Trophoblast cell (in vitro differentiated cells and primary cell): ENCODE measurements at regions not wholly inside any gene's neighbourhood (a gene's known extent, or its start where the extent isn't known, plus 50 kb on each side); places are given as distances from the start of the nearest gene placed in this dataset.

Source experiments
- DNase-seq, 2 donors: peaks; one replicate each; pipeline ENCODE4 v3.0.0-alpha.2; 2016
- H2AFZ ChIP-seq: 2 replicates; pipeline ENCODE4 v1.6.1; 2013; ENCODE audit warnings: low read length, moderate library complexity, mild to moderate bottlenecking; ENCODE audit not compliant: insufficient read depth, poor library complexity
- H2AK5ac ChIP-seq: 2 replicates; pipeline ENCODE4 v1.6.1; 2013; ENCODE audit warnings: mild to moderate bottlenecking, low read length
- H2BK120ac ChIP-seq: 2 replicates; pipeline ENCODE4 v1.6.1; 2013; ENCODE audit warnings: low read length, mild to moderate bottlenecking, moderate library complexity; ENCODE audit not compliant: insufficient read depth, poor library complexity
- H2BK12ac ChIP-seq: 2 replicates; pipeline ENCODE4 v1.6.1; 2013; ENCODE audit warnings: mild to moderate bottlenecking, low read length, moderate library complexity
- H2BK5ac ChIP-seq: 2 replicates; pipeline ENCODE4 v1.6.1; 2013; ENCODE audit warnings: low read length, low read depth, moderate library complexity, mild to moderate bottlenecking; ENCODE audit not compliant: poor library complexity
- H3K14ac ChIP-seq: 2 replicates; pipeline ENCODE4 v1.6.1; 2013; ENCODE audit warnings: mild to moderate bottlenecking, low read length
- H3K18ac ChIP-seq: 2 replicates; pipeline ENCODE4 v1.6.1; 2013; ENCODE audit warnings: mild to moderate bottlenecking, low read length
- H3K23ac ChIP-seq: 2 replicates; pipeline ENCODE4 v1.6.1; 2013; ENCODE audit warnings: low read length
- H3K27ac ChIP-seq: 2 replicates; pipeline ENCODE4 v1.5.1; 2013; ENCODE audit warnings: low read depth, mild to moderate bottlenecking, inconsistent platforms, low read length, moderate library complexity
- H3K27me3 ChIP-seq: 2 replicates; pipeline ENCODE4 v1.6.1; 2013; ENCODE audit warnings: inconsistent platforms, mild to moderate bottlenecking, low read length, moderate library complexity; ENCODE audit not compliant: insufficient read depth
- H3K36me3 ChIP-seq, 2 experiments: 1 replicate in 1 of 2; 2 replicates in 1 of 2; pipeline ENCODE4 v1.6.1; 2013; ENCODE audit warnings: low read length in 2 of 2, mild to moderate bottlenecking in 2 of 2, moderate library complexity in 1 of 2; ENCODE audit not compliant: insufficient read depth in 2 of 2, control insufficient read depth in 1 of 2
- H3K4ac ChIP-seq: 2 replicates; pipeline ENCODE4 v1.6.1; 2013; ENCODE audit warnings: low read depth, mild to moderate bottlenecking, low read length, moderate library complexity
- H3K4me1 ChIP-seq, 2 experiments: 1 replicate in 1 of 2; 2 replicates in 1 of 2; pipeline ENCODE4 v1.6.1; 2013; ENCODE audit warnings: low read length in 2 of 2, mild to moderate bottlenecking in 2 of 2, moderate library complexity in 1 of 2; ENCODE audit not compliant: insufficient read depth in 2 of 2, control insufficient read depth in 1 of 2
- H3K4me2 ChIP-seq: 2 replicates; pipeline ENCODE4 v1.6.1; 2013; ENCODE audit warnings: inconsistent platforms, mild to moderate bottlenecking, low read length, moderate library complexity
- H3K4me3 ChIP-seq: 2 replicates; pipeline ENCODE4 v1.5.1; 2013; ENCODE audit warnings: mild to moderate bottlenecking, low read depth, low read length, inconsistent platforms
- H3K79me1 ChIP-seq: one replicate; pipeline ENCODE4 v1.6.1; 2013; ENCODE audit warnings: low read length
- H3K79me2 ChIP-seq: 2 replicates; pipeline ENCODE4 v1.6.1; 2013; ENCODE audit warnings: low read length, mild to moderate bottlenecking; ENCODE audit not compliant: control insufficient read depth, insufficient read depth, poor library complexity
- H3K9ac ChIP-seq: 2 replicates; pipeline ENCODE4 v1.6.1; 2013; ENCODE audit warnings: mild to moderate bottlenecking, low read length
- H3K9me3 ChIP-seq: 2 replicates; pipeline ENCODE4 v1.6.1; 2013; ENCODE audit warnings: low read depth, mild to moderate bottlenecking, control low read depth, inconsistent platforms, low read length; ENCODE audit not compliant: insufficient read depth
- H4K12ac ChIP-seq: 2 replicates; pipeline ENCODE4 v1.6.1; 2013; ENCODE audit warnings: low read depth, mild to moderate bottlenecking, low read length, moderate library complexity
- H4K8ac ChIP-seq: 2 replicates; pipeline ENCODE4 v1.6.1; 2013; ENCODE audit warnings: low read depth, mild to moderate bottlenecking, low read length, moderate library complexity
- H4K91ac ChIP-seq: one replicate; pipeline ENCODE4 v1.6.1; 2013; ENCODE audit warnings: low read depth, mild to moderate bottlenecking, low read length, moderate library complexity
- WGBS: extraction: QIAGEN DNeasy Blood & Tissue Kit; methylation state at CpG from one replicate; pipeline ENCODE4 v1.1.7; 2013; ENCODE audit warnings: missing lambda C conversion rate; ENCODE audit not compliant: insufficient read length, insufficient coverage; ENCODE audit errors: extremely low coverage; 5-methylcytosine and 5-hydroxymethylcytosine counted together

GRCh38 chr3:150308481-150309256 is 99.4 kb upstream of the TSC22D2 start:
- Histone ChIP-seq H2BK120ac (no peak overlapping the region), H3K79me1 (peaks cover 3% of the 10 kb centered on the region), H4K8ac (peak overlapping the region; percentile 4), H3K9me3 (no peaks in the 10 kb centered on the region), H3K9ac (no peak overlapping the region), H2BK12ac (peak overlapping the region; percentile 77), H3K27ac (no peak overlapping the region), H3K18ac (no peak overlapping the region), H4K91ac (peak overlapping the region; percentile 33), H3K14ac (no peak overlapping the region), H3K4me1 (peaks cover 0 to 3% of the 10 kb centered on the region in 2 experiments), H3K4ac (no peak overlapping the region), H3K79me2 (no peaks in the 10 kb centered on the region), H3K4me2 (no peak overlapping the region), H2BK5ac (no peak overlapping the region), H3K23ac (no peak overlapping the region), H4K12ac (no peak overlapping the region), H2AFZ (no peak overlapping the region), H3K36me3 (no peaks in the 10 kb centered on the region), H2AK5ac (no peak overlapping the region), H3K4me3 (no peak overlapping the region), H3K27me3 (no peaks in the 10 kb centered on the region)
- peak; percentile 89 to 93 for DNase-seq
- WGBS = no CpG with 5 or more reads among the region's 12 CpGs

- no peak for DNase-seq
- H3K36me3 ChIP-seq = no peaks in the 10 kb centered on the region
- no peak overlapping the region for H3K18ac ChIP-seq
- peaks cover 0 to 3% of the 10 kb centered on the region in 2 experiments for H3K4me1 ChIP-seq
- no peak overlapping the region for H2BK120ac ChIP-seq
- H4K8ac ChIP-seq = no peak overlapping the region
- H3K9ac ChIP-seq = no peak overlapping the region
- no peak overlapping the region for H3K23ac ChIP-seq
- H3K9me3 ChIP-seq = no peaks in the 10 kb centered on the region
- H3K14ac ChIP-seq = no peak overlapping the region
- H2BK12ac ChIP-seq = no peak overlapping the region
- no peak overlapping the region for H3K4ac ChIP-seq
- no peak overlapping the region for H2AK5ac ChIP-seq
- H3K79me2 ChIP-seq = no peaks in the 10 kb centered on the region
- peaks cover 3% of the 10 kb centered on the region for H3K79me1 ChIP-seq
- no peak overlapping the region for H3K4me2 ChIP-seq
- WGBS = no CpG with 5 or more reads among the region's 4 CpGs
- H4K12ac ChIP-seq = no peak overlapping the region
- H3K27me3 ChIP-seq = no peaks in the 10 kb centered on the region
- H3K4me3 ChIP-seq = no peak overlapping the region
- H2BK5ac ChIP-seq = no peak overlapping the region
- H4K91ac ChIP-seq = no peak overlapping the region
- H2AFZ ChIP-seq = no peak overlapping the region
- no peak overlapping the region for H3K27ac ChIP-seq
These were observed 100.1 kb upstream of the TSC22D2 start for GRCh38 chr3:150308037-150308319.

GRCh38 chr3:150307311-150308036 is 100.6 kb upstream of the TSC22D2 start:
- no peaks in the 10 kb centered on the region for H3K36me3 ChIP-seq
- no peaks in the 10 kb centered on the region for H3K27me3 ChIP-seq
- H3K4ac ChIP-seq = no peak overlapping the region
- no peak overlapping the region for H2AK5ac ChIP-seq
- H2BK5ac ChIP-seq = no peak overlapping the region
- WGBS = no CpG with 5 or more reads among the region's 6 CpGs
- H4K8ac ChIP-seq = no peak overlapping the region
- H2AFZ ChIP-seq = no peak overlapping the region
- H2BK120ac ChIP-seq = no peak overlapping the region
- H4K91ac ChIP-seq = no peak overlapping the region
- H3K23ac ChIP-seq = no peak overlapping the region
- no peak overlapping the region for H3K4me2 ChIP-seq
- no peak overlapping the region for H2BK12ac ChIP-seq
- DNase-seq = no peak
- H3K9me3 ChIP-seq = no peaks in the 10 kb centered on the region
- H3K18ac ChIP-seq = no peak overlapping the region
- H3K4me1 ChIP-seq = peaks cover 0 to 3% of the 10 kb centered on the region in 2 experiments
- no peak overlapping the region for H3K4me3 ChIP-seq
- H3K27ac ChIP-seq = no peak overlapping the region
- peaks cover 3% of the 10 kb centered on the region for H3K79me1 ChIP-seq
- H4K12ac ChIP-seq = no peak overlapping the region
- no peaks in the 10 kb centered on the region for H3K79me2 ChIP-seq
- no peak overlapping the region for H3K14ac ChIP-seq
- no peak overlapping the region for H3K9ac ChIP-seq

- H3K4me1 ChIP-seq = peaks cover 0 to 3% of the 10 kb centered on the region in 2 experiments
- H4K91ac ChIP-seq = no peak overlapping the region
- no peak overlapping the region for H3K27ac ChIP-seq
- no peaks in the 10 kb centered on the region for H3K27me3 ChIP-seq
- H3K79me1 ChIP-seq = peaks cover 3% of the 10 kb centered on the region
- H2BK12ac ChIP-seq = no peak overlapping the region
- no peak overlapping the region for H3K23ac ChIP-seq
- no peak overlapping the region for H4K12ac ChIP-seq
- no peak overlapping the region for H3K4ac ChIP-seq
- no peak overlapping the region for H2BK120ac ChIP-seq
- H3K14ac ChIP-seq = no peak overlapping the region
- whole genome bisulfite sequencing = no CpG with 5 or more reads among the region's 5 CpGs
- H3K9ac ChIP-seq = no peak overlapping the region
- no peaks in the 10 kb centered on the region for H3K9me3 ChIP-seq
- no peak overlapping the region for H3K4me3 ChIP-seq
- no peak overlapping the region for H2AK5ac ChIP-seq
- no peak overlapping the region for H2BK5ac ChIP-seq
- no peak overlapping the region for H3K4me2 ChIP-seq
- H3K79me2 ChIP-seq = no peaks in the 10 kb centered on the region
- H2AFZ ChIP-seq = no peak overlapping the region
- peak in 1 of 2 donors; percentile 45 for DNase-seq
- H3K36me3 ChIP-seq = no peaks in the 10 kb centered on the region
- no peak overlapping the region for H4K8ac ChIP-seq
- H3K18ac ChIP-seq = no peak overlapping the region
These were observed 101.2 kb upstream of the TSC22D2 start for GRCh38 chr3:150306906-150307305.
